Calu3 (cell line): ENCODE measurements at regions not wholly inside any gene's neighbourhood (a gene's known extent, or its start where the extent isn't known, plus 50 kb on each side); places are given as distances from the start of the nearest gene placed in this dataset.

Experiments used
- BruUV-seq: library from RNA; stranded (reverse); fragments of 400-500 nt; replicated peaks from 2 replicates; lab custom pipeline; 2021; lab: Mats Ljungman, UMichigan
- CTCF ChIA-PET: fragments of 300-600 bp; sonication (Branson Sonifier 250); formaldehyde crosslinking; loops from one replicate; lab custom pipeline; 2022; ENCODE audit warnings: antibody characterized with exemption; lab: Charles Lee
- DNase-seq: peaks from one replicate; pipeline ENCODE4 v3.0.0; 2022
- H3K27ac Mint-ChIP-seq: one replicate; pipeline ENCODE4 v1.8.0; 2022; ENCODE audit warnings: mixed read lengths; ENCODE audit not compliant: unreplicated experiment
- H3K27me3 Mint-ChIP-seq: one replicate; pipeline ENCODE4 v1.8.0; 2022; ENCODE audit warnings: mixed read lengths; ENCODE audit not compliant: unreplicated experiment
- H3K36me3 Mint-ChIP-seq: one replicate; pipeline ENCODE4 v1.8.0; 2022; ENCODE audit warnings: mild to moderate bottlenecking, moderate library complexity, mixed read lengths; ENCODE audit not compliant: insufficient read depth, unreplicated experiment
- H3K4me1 Mint-ChIP-seq: one replicate; pipeline ENCODE4 v1.8.0; 2022; ENCODE audit warnings: mild to moderate bottlenecking, low read depth, mixed read lengths; ENCODE audit not compliant: unreplicated experiment
- H3K4me3 Mint-ChIP-seq: one replicate; pipeline ENCODE4 v1.8.0; 2022; ENCODE audit warnings: mild to moderate bottlenecking, low read depth, moderate library complexity, mixed read lengths; ENCODE audit not compliant: unreplicated experiment
- H3K9me3 Mint-ChIP-seq: one replicate; pipeline ENCODE4 v1.8.0; 2022; ENCODE audit warnings: low read depth, mixed read lengths; ENCODE audit not compliant: unreplicated experiment
- intact Hi-C: fragments of 100-400 bp; cut with micrococcal nuclease; formaldehyde crosslinking; loops from one replicate; pipeline ENCODE4 v1.10.0; 2022; ENCODE audit not compliant: unreplicated experiment
- TF ChIP-seq, protein P1 (sequence below): fragments of 200-600 bp; IDR thresholded peaks from one replicate; pipeline ENCODE4 v1.8.0; 2022; ENCODE audit warnings: antibody characterized with exemption; ENCODE audit not compliant: unreplicated experiment

DNA sequence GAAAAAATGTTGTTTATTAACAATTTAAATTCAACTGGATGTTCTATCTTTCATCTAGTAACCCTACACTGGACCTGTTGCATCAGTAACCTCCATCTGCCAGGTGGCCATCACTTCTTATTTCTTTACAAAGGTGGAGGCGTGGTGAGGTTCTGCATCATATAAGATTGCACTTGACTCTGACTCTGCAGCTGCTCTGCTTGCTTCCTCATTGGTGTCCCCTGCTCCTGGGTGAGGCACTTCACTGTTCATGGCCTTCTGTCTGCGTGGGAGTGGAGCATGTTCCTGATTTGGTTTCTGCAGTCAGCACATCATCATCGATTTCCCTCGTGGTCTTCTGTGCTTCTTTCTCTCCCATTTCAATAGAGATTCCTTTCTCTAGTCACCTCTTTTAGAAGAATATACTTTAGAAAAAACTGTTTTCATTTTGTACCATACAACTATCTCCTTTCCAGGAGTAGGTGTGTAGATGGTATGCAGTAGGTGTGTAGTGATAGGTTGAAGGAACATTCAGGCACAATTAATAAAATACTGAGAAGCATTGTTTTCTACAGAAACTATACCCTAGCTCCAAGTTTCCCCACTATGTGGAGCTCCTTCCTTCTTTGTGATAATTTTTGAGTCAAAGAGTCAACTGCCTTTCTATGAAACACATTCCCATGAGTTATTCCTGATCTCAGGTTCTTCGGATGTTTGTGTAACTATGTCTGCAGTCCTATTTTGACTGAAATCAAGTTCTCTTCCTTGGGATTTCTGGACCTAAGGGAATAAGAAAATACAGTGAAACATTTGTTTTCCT is 231.7 kb upstream of the CNTNAP2 start:
- Mint-ChIP-seq H3K4me3 (no peak overlapping the region), H3K27ac (no peak overlapping the region), H3K36me3 (no peaks in the 10 kb centered on the region), H3K27me3 (no peaks in the 10 kb centered on the region), H3K9me3 (peaks cover 13% of the 10 kb centered on the region), H3K4me1 (no peaks in the 10 kb centered on the region)
- no TSS peak for BruUV-seq
- CTCF ChIA-PET = no interaction called here
- intact Hi-C loops = no loop called here
- no peak for DNase-seq
- TF ChIP-seq, protein P1, sequence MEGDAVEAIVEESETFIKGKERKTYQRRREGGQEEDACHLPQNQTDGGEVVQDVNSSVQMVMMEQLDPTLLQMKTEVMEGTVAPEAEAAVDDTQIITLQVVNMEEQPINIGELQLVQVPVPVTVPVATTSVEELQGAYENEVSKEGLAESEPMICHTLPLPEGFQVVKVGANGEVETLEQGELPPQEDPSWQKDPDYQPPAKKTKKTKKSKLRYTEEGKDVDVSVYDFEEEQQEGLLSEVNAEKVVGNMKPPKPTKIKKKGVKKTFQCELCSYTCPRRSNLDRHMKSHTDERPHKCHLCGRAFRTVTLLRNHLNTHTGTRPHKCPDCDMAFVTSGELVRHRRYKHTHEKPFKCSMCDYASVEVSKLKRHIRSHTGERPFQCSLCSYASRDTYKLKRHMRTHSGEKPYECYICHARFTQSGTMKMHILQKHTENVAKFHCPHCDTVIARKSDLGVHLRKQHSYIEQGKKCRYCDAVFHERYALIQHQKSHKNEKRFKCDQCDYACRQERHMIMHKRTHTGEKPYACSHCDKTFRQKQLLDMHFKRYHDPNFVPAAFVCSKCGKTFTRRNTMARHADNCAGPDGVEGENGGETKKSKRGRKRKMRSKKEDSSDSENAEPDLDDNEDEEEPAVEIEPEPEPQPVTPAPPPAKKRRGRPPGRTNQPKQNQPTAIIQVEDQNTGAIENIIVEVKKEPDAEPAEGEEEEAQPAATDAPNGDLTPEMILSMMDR = no peak

DNA sequence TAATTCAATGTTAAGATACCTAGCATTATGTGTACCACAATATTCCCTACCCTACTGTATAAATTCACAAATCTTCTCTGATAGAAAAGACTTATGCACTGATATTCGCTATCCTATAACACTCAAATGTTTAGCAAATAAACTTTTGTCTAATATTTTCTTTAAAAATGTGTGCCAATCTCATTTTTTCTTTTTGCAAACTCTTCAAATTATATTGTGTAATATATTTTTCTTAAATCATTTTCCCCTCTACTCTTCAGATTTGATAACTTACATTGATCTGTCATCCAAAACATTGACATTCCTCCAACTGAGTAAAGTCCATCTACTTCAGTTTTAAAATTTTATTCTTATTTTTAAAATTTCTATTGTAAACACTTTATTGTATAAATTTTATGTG is 240.2 kb upstream of the CNTNAP2 start:
- BruUV-seq = no TSS peak
- Mint-ChIP-seq H3K9me3 (peaks cover 18% of the 10 kb centered on the region), H3K4me1 (no peaks in the 10 kb centered on the region), H3K27ac (no peak overlapping the region), H3K27me3 (no peaks in the 10 kb centered on the region), H3K4me3 (no peak overlapping the region), H3K36me3 (no peaks in the 10 kb centered on the region)
- intact Hi-C loops = no loop called here
- no peak for DNase-seq
- CTCF ChIA-PET = no interaction called here
- TF ChIP-seq, protein P1 = no peak

DNA sequence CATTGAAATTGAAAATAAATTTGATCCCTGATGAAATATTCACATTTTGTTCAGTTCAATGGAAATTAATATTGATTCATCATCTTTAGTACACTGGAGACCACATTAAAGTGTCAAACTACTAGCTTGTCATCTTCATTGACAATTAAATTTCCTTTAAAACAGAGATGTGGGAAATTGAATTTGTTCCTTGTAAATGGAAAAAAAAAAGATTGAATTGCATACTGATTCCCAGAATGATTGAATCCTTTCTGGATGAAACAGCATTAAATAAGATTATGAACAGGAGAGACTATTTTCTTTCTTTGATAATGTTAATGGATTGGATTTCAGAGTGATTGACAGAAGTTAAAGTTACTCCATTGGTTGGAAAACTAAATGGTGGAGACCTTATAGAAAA is 241.3 kb upstream of the CNTNAP2 start:
- no peak overlapping the region for H3K4me3 Mint-ChIP-seq
- no peak overlapping the region for H3K27ac Mint-ChIP-seq
- no TSS peak for BruUV-seq
- intact Hi-C loops = no loop called here
- no peaks in the 10 kb centered on the region for H3K27me3 Mint-ChIP-seq
- no peaks in the 10 kb centered on the region for H3K36me3 Mint-ChIP-seq
- CTCF ChIA-PET = no interaction called here
- TF ChIP-seq, protein P1 = no peak
- DNase-seq = no peak
- peaks cover 15% of the 10 kb centered on the region for H3K9me3 Mint-ChIP-seq
- no peaks in the 10 kb centered on the region for H3K4me1 Mint-ChIP-seq

DNA sequence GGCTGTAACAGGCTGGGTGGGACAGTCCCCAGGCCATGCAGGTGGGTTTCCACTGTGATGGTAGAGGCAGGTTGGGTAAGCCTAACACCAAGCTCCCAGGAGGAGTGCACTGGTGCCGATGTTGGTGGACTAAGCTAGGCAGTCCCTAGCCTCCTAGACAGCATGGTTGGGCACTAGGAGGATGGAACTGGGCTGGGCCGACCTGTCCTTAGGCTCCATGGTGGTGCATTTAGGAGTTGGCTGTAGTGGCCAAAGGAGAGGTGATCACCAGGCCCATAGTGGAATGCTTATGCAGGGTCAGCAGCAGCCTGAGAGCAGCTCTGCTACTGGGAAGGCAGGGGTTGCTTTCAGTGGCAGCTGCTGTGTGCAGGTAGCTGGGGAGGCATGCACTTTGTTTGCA is 247.7 kb upstream of the CNTNAP2 start:
- no peak for DNase-seq
- H3K27me3 Mint-ChIP-seq = no peaks in the 10 kb centered on the region
- H3K27ac Mint-ChIP-seq = no peak overlapping the region
- H3K9me3 Mint-ChIP-seq = peaks cover 24% of the 10 kb centered on the region
- H3K4me3 Mint-ChIP-seq = no peak overlapping the region
- H3K36me3 Mint-ChIP-seq = no peaks in the 10 kb centered on the region
- no peaks in the 10 kb centered on the region for H3K4me1 Mint-ChIP-seq
- TF ChIP-seq, protein P1 = no peak
- CTCF ChIA-PET = no interaction called here
- intact Hi-C loops = no loop called here
- BruUV-seq = no TSS peak
